ENCODE measurements at regions not wholly inside any gene's neighbourhood (a gene's known extent, or its start where the extent isn't known, plus 50 kb on each side); places are given as distances from the start of the nearest gene placed in this dataset.

DNA sequence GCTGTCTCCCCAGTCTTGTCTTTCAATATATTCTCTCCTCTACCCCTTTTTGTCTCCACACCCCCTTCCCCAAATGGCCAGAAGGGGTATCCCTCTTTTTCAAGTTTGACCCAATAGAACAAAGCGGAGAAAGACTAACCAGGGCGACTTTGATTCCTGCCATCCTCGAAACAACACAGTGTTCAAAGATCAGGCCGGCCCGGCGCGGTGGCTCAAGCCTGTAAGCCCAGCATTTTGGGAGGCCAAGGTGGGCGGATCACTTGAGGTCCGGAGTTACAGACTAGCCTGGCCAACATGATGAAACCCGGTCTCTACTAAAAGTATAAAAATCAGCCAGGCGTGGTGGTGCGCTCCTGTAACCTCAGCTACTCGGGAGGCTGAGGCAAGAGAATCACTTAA lies 77.0 kb upstream of the IFNAR2 start:
- TF ChIP-seq, protein P1, sequence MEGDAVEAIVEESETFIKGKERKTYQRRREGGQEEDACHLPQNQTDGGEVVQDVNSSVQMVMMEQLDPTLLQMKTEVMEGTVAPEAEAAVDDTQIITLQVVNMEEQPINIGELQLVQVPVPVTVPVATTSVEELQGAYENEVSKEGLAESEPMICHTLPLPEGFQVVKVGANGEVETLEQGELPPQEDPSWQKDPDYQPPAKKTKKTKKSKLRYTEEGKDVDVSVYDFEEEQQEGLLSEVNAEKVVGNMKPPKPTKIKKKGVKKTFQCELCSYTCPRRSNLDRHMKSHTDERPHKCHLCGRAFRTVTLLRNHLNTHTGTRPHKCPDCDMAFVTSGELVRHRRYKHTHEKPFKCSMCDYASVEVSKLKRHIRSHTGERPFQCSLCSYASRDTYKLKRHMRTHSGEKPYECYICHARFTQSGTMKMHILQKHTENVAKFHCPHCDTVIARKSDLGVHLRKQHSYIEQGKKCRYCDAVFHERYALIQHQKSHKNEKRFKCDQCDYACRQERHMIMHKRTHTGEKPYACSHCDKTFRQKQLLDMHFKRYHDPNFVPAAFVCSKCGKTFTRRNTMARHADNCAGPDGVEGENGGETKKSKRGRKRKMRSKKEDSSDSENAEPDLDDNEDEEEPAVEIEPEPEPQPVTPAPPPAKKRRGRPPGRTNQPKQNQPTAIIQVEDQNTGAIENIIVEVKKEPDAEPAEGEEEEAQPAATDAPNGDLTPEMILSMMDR (IDR thresholded peaks at IDR 0.05 in 2 of 3, conservative IDR thresholded peaks at IDR 0.05 in 1 of 3; ENCODE audit: borderline replicate concordance in 1 of 3, insufficient read depth in 1 of 3, low read depth in 2 of 3, low read length in 2 of 3) = no peak
- TF ChIP-seq EZH2 (IDR thresholded peaks at IDR 0.05) (no peak), ELF1 (IDR thresholded peaks at IDR 0.05; ENCODE audit: borderline replicate concordance, low read depth) (no peak), CBX3 (IDR thresholded peaks at IDR 0.05; ENCODE audit: low read depth) (no peak), EGR1 (IDR thresholded peaks at IDR 0.05; ENCODE audit: low read depth) (no peak), CEBPB (IDR thresholded peaks at IDR 0.05; ENCODE audit: low read depth) (no peak)
